Right lobe of liver (tissue), 6 donors: ENCODE measurements at regions not wholly inside any gene's neighbourhood (a gene's known extent, or its start where the extent isn't known, plus 50 kb on each side); places are given as distances from the start of the nearest gene placed in this dataset.

Experiments used
- ATAC-seq, 4 donors: fragments of 200-7000 bp; cut with Tn5 transposase; one replicate each; pipeline ENCODE4 v1.9.1; 2020; ENCODE audit warnings: mild to moderate bottlenecking in 4 of 4, moderate library complexity in 4 of 4
- DNase-seq, 3 donors: peaks; one replicate each; pipeline ENCODE4 v3.0.0-alpha.2; 2020
- H3K27ac ChIP-seq, 3 donors: fragments of 200-600 bp; one replicate each; pipeline ENCODE4 v1.8.0; 2022
- H3K27me3 ChIP-seq, 2 donors: fragments of 200-600 bp; one replicate each; pipeline ENCODE4 v1.8.0; 2022
- H3K36me3 ChIP-seq, 4 donors: fragments of 200-600 bp; sonication (generic) in 1 of 4; one replicate each; pipeline versions ENCODE4 v1.5.1 to v1.8.0; 2017 to 2022; ENCODE audit warnings: control low read depth in 1 of 4
- H3K4me1 ChIP-seq, 4 donors: fragments of 200-600 bp; sonication (generic) in 1 of 4; one replicate each; pipeline versions ENCODE4 v1.5.1 to v1.8.0; 2017 to 2022; ENCODE audit warnings: control low read depth in 1 of 4
- H3K4me3 ChIP-seq, 3 donors: fragments of 200-600 bp; one replicate each; pipeline ENCODE4 v1.8.0; 2022
- H3K9me3 ChIP-seq, 4 donors: fragments of 200-600 bp; sonication (generic) in 1 of 4; one replicate each; pipeline versions ENCODE4 v1.5.1 to v1.8.0; 2017 to 2022; ENCODE audit warnings: control low read depth in 1 of 4
- POLR2A ChIP-seq: fragments of 450-650 bp; IDR thresholded peaks from one replicate; pipeline ENCODE4 v1.6.1; 2017; ENCODE audit warnings: antibody characterized with exemption, mild to moderate bottlenecking
- WGBS: methylation state at CpG from one replicate; pipeline ENCODE4 v1.1.6; 2018; ENCODE audit warnings: low coverage, low lambda C conversion rate; ENCODE audit not compliant: insufficient coverage; ENCODE audit errors: missing lambda C conversion rate; 5-methylcytosine and 5-hydroxymethylcytosine counted together
- intact Hi-C, 2 donors: fragments of 100-400 bp; cut with DNase I; formaldehyde crosslinking; loops; one replicate each; pipeline versions ENCODE4 v1.11.2 to v1.14.1; 2022
- TF ChIP-seq, protein P1 (sequence below), 4 donors: fragments of 200-600 bp in 3 of 4; fragments of 450-650 bp in 1 of 4; IDR thresholded peaks; one replicate each; pipeline versions ENCODE4 v1.5.1 to v1.8.0; 2016 to 2022; ENCODE audit warnings: antibody characterized with exemption in 4 of 4, mild to moderate bottlenecking in 2 of 4
- donor health status: DM: no; HTN: yes; CAD: no.
- donor health status: DM: no; HTN: no; CAD: no.
- donor health status: DM: no; HTN: no; CAD: no.
- donor health status: DM: no; HTN: yes; CAD: no.
- donor health status: DM: no; HTN: yes; CAD: no.

DNA sequence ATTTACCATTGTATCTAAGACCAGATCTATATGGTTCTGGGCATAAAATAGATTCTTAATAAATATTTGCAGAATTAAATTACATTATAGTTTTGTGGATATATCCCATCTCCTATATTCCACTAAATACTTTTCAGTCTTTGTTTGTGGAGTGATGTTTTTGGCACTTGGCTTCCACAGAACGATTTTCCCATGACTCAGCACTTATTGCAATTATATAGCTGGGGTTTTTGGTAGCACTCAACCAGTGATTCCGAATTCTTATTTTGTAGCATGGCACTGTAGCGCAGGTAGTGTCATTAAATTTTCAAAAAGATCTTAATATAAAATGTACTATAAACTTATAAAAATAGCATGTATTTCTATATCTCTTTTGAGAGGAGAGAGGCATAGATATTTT, 221.2 kb downstream of the TRPC6 start:
- no peaks in the 10 kb centered on the region for H3K9me3 ChIP-seq
- no peak for TF ChIP-seq POLR2A
- TF ChIP-seq, protein P1, sequence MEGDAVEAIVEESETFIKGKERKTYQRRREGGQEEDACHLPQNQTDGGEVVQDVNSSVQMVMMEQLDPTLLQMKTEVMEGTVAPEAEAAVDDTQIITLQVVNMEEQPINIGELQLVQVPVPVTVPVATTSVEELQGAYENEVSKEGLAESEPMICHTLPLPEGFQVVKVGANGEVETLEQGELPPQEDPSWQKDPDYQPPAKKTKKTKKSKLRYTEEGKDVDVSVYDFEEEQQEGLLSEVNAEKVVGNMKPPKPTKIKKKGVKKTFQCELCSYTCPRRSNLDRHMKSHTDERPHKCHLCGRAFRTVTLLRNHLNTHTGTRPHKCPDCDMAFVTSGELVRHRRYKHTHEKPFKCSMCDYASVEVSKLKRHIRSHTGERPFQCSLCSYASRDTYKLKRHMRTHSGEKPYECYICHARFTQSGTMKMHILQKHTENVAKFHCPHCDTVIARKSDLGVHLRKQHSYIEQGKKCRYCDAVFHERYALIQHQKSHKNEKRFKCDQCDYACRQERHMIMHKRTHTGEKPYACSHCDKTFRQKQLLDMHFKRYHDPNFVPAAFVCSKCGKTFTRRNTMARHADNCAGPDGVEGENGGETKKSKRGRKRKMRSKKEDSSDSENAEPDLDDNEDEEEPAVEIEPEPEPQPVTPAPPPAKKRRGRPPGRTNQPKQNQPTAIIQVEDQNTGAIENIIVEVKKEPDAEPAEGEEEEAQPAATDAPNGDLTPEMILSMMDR (IDR thresholded peaks at IDR 0.05), result no peak
- H3K27me3 ChIP-seq, result no peaks in the 10 kb centered on the region
- 49% methylated on average over 3 of the region's 3 CpGs for WGBS
- no peak overlapping the region for H3K4me3 ChIP-seq
- DNase-seq, result no peak
- H3K4me1 ChIP-seq, result no peaks in the 10 kb centered on the region
- no peak for ATAC-seq
- no peak overlapping the region for H3K27ac ChIP-seq
- intact Hi-C loops, result no loop called here
- H3K36me3 ChIP-seq, result no peaks in the 10 kb centered on the region

DNA sequence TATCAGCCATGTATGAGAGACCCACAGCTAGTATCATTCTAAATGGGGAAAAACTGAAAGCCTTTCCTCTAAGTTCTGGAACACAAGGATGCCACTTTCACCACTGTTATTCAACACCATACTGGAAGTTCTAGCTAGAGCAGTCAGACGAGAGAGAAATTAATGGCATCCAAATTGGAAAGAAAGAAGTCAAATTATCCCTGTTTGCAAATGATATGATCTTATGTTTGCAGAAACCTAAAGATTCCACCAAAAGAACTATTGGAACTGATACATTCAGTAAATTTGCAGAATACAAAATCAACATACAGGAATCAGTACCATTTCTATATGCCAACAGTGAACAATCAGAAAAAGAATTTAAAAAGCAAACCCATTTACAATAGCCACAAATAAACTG, 226.0 kb downstream of the TRPC6 start:
- no peaks in the 10 kb centered on the region for H3K36me3 ChIP-seq
- WGBS, result 33% methylated on average over 1 of the region's 1 CpG
- no peaks in the 10 kb centered on the region for H3K27me3 ChIP-seq
- intact Hi-C loops, result no loop called here
- DNase-seq, result no peak
- H3K9me3 ChIP-seq, result no peaks in the 10 kb centered on the region
- TF ChIP-seq, protein P1 (IDR thresholded peaks at IDR 0.05), result no peak
- TF ChIP-seq POLR2A, result no peak
- no peak overlapping the region for H3K4me3 ChIP-seq
- ATAC-seq, result no peak
- H3K27ac ChIP-seq, result no peak overlapping the region
- H3K4me1 ChIP-seq, result no peaks in the 10 kb centered on the region

DNA sequence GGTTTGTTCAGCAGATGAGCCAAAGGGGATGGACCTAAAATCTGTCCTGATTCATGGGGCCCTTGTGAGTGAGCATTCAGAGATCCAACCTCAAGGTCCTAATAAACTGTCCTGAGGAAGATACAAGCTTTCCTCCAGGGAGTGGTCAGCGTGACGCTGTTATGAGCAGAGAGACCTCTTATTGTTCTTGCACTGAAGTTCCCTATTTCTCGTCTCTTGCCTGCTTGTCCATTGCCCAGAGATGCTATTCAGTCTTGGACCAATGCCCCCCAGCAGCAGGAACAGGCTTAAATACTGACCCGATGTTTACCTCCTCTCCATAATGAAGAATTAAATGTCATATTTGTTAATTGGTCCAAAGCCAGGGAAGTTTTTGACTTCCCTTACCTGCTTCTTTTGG, 225.2 kb upstream of the PGR start:
- intact Hi-C loops, result no loop called here

DNA sequence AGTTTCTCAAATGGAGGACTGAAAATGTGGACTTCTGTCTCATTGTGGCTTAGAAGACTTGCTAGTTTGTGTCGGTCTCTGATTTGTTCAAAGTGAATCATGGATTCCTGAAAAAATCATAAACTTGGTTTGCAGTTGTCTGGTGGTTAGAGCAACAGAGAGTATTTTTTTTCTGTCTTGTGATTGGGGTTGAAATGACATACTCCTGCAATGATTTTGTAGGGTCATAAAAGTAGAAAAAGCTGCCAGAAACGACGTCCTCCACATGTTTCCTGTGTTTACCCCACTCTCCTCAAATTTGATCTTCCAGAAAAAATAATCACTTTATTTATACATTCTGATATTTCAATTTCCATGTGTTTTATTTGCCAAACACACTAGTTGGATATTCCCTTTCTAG, 219.2 kb upstream of the PGR start:
- Histone ChIP-seq H3K9me3 (no peaks in the 10 kb centered on the region), H3K27ac (no peak overlapping the region), H3K36me3 (no peaks in the 10 kb centered on the region), H3K4me3 (no peak overlapping the region), H3K27me3 (no peaks in the 10 kb centered on the region), H3K4me1 (no peaks in the 10 kb centered on the region)
- no peak for DNase-seq
- ATAC-seq, result no peak
- TF ChIP-seq, protein P1 (IDR thresholded peaks at IDR 0.05), result no peak
- no peak for TF ChIP-seq POLR2A
- WGBS, result 25% methylated on average over 3 of the region's 3 CpGs
- intact Hi-C loops, result no loop called here

More for the DNA sequence above, 225.2 kb upstream of the PGR start:
- Histone ChIP-seq H3K27ac (no peak overlapping the region), H3K9me3 (no peaks in the 10 kb centered on the region), H3K4me3 (no peak overlapping the region), H3K4me1 (no peaks in the 10 kb centered on the region), H3K36me3 (no peaks in the 10 kb centered on the region), H3K27me3 (no peaks in the 10 kb centered on the region)
- WGBS, result 54% methylated on average over 1 of the region's 4 CpGs
- TF ChIP-seq POLR2A, result no peak
- TF ChIP-seq, protein P1 (IDR thresholded peaks at IDR 0.05), result no peak
- DNase-seq (no peak), ATAC-seq (no peak)

DNA sequence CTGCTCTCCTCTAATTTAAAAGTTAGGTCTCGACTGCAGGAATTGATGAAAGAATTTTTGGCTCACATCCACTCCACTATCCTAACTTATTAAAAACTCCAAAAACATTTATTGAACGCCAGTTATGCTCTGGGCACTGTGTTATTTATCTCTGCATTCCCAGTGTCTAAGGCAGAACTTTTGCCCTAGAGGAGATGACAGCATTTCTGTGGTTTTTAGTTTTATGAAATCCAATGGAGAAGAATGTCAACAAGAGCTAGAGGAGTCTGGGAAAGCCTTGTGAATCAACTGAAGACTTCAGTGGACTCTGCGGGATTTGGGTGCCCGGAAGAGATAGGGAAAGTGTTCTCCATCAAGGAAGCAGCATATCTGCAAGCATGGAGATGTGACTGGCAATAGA, 217.0 kb upstream of the PGR start:
- TF ChIP-seq, protein P1 (IDR thresholded peaks at IDR 0.05), result no peak
- no peak for TF ChIP-seq POLR2A
- no peak for DNase-seq
- no peak overlapping the region for H3K27ac ChIP-seq
- ATAC-seq, result no peak
- WGBS, result 34% methylated on average over 4 of the region's 4 CpGs
- H3K9me3 ChIP-seq, result no peaks in the 10 kb centered on the region
- H3K27me3 ChIP-seq, result no peaks in the 10 kb centered on the region
- no peak overlapping the region for H3K4me3 ChIP-seq
- no peaks in the 10 kb centered on the region for H3K36me3 ChIP-seq
- H3K4me1 ChIP-seq, result no peaks in the 10 kb centered on the region
- intact Hi-C loops, result no loop called here
